Smooth muscle cell of the brain vasculature (primary cell): ENCODE measurements at regions not wholly inside any gene's neighbourhood (a gene's known extent, or its start where the extent isn't known, plus 50 kb on each side); places are given as distances from the start of the nearest gene placed in this dataset.

Experiments used
- DNase-seq: peaks from one replicate; pipeline ENCODE4 v3.0.0-alpha.2; 2012; ENCODE audit warnings: low read depth, low spot score

GRCh38 chr15:29323557-29323956 lies 53.9 kb upstream of the NSMCE3 start:
- no peak for DNase-seq

DNA sequence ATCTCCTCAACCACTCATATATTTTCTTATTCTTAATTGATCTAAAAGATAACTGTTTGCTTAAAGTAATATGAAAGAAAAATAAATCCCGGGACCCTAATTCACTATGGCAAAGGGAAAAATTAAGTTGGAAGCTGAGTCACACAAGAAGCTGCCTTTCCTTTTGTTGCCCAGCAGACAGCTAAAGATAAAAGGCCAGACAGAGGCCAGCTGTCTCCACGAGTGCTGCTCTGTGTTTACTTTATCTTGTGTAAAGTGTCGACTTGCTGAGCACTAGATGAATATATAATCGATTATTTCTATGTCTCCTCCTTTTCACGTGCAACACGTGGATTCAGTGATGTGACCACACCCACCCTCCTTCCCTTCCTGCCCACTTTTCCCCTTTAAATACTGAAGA lies 52.8 kb upstream of the NSMCE3 start:
- no peak for DNase-seq

DNA sequence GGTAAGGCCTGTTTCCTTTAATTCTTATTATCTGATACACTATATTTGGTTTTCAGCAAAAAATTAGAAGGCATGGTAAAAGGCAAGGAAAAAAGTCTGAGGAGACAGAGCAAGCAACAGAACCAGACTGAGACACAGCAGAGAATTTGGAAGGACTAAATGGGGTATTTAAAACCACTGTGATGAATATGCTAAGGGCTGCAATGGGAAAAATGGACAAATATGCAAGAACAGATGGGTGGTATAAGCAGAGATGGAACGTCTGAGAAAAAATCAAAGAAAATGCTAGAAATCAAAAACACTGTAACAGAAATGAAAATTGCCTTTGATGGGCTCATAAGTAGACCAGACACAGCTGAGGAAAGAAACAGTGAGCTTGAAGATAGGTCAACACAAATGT lies 50.8 kb upstream of the NSMCE3 start:
- no peak for DNase-seq

- no peak for DNase-seq
Measured at GRCh38 chr15:29319823-29320222, 50.2 kb upstream of the NSMCE3 start.
